NOMO-1 treated with dmso at 0.1 percent for 144 hours (cell line): ENCODE measurements at regions not wholly inside any gene's neighbourhood (a gene's known extent, or its start where the extent isn't known, plus 50 kb on each side); places are given as distances from the start of the nearest gene placed in this dataset.

ENCODE experiments used
- DNase-seq: peaks from one replicate; lab custom pipeline; 2025; ENCODE audit not compliant: unreplicated experiment; lab: John Stamatoyannopoulos, UW

DNA sequence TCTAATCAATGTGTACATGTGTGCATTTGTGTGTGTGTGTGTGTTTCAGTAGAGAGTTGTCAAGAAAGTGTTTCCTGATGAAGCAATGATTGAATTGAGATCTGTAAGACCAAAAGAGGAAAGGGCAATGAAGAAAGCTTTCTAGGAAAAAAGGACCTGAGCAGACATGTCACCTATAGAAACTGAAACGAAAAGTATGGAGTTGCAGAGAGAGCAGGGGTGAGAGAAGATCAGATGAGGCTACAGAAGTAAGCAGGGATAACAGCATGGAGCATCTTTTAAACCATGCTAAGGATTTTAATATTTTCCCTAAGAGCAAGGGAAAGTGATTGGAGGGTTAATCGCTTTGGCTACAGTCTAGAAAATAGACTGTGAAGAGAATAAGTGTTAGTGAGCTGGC is 1459.4 kb upstream of the TENM4 start:
- peak; percentile 76 for DNase-seq

DNA sequence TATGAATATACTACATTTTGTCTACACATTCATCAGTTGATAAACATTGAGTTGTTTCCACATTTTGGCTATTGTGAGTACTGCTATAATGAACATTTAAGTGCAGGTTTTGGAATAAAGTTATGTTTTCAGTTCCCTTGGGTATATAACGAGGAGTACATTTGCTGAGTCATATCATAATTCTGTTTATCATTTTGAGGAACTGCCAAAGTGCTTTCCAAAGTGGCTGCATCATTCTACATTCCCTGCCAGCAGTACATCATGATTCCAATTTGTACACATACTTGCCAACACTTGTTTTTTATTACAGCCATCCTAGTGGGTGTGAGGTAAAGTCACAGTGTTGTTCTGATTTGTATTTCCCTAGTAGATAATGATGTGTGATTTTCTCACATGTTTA is 1458.6 kb upstream of the TENM4 start:
- peak; percentile 10 for DNase-seq

DNA sequence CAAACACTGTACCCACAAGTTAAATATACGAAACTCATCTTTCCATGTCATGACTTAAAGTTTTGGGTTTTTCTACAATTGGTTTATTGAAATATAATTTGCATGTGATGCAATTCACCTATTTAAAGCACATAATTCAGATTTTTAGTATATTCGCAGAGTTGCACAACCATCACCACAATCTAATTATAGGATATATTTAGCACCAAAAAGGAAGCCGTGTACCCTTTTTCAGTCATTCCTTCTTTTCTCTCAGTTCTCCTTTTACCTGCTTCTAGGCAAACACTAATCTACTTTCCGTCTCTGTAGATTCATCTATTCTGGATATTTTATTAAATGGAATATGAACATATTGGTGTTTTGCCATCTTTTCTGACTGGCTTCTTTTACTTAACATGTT is 1458.1 kb upstream of the TENM4 start:
- DNase-seq = peak; percentile 52

DNA sequence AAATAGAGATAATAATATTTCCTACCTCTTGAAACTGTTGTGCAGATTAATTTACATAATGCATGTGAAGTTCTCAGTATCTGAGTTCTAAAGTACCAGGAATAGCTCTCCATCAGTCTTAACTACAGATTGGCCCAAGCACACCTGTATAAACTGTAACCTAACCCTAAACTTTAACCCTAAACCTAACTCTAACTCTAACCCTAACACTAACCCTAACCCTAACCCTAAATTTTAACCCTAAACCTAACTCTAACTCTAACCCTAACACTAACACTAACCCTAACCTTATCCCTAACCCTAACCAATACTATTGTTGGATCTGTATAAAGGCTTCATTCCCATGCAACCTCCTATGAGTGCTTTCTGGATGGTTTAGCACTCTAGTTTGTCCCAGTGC is 1445.9 kb upstream of the TENM4 start:
- no peak for DNase-seq

DNA sequence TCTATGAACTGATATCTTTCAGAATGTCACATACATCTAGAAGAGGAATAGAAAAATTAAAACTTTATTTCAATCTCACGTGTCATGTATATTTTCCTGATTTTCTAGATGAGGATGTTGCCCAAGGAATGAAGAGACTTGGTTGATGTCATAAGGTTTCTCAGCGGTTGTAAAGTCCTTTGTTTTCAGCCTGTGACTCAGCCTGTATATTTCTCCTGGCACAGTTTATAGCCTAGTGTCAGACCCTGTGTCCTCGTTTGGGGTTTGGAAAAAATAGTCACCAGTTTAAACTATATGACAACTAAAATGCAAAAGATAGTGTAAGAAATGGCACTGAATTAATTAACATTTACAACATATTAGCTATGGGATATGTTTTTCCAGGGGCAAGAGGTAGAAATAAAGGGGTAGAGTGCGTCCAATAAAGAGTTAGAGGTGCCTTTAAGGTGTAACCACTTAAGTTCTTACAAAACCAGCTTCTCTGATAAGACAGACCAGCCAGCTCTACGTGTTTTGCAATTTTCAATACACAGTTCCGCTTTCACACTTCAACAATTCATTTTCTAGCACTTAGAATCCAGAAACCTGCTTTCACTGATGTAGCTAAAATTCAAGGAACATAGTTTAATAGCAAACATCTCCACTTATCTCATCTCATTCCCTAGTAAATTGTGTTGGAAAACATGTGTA is 1432.6 kb upstream of the TENM4 start:
- DNase-seq = peak; percentile 72

DNA sequence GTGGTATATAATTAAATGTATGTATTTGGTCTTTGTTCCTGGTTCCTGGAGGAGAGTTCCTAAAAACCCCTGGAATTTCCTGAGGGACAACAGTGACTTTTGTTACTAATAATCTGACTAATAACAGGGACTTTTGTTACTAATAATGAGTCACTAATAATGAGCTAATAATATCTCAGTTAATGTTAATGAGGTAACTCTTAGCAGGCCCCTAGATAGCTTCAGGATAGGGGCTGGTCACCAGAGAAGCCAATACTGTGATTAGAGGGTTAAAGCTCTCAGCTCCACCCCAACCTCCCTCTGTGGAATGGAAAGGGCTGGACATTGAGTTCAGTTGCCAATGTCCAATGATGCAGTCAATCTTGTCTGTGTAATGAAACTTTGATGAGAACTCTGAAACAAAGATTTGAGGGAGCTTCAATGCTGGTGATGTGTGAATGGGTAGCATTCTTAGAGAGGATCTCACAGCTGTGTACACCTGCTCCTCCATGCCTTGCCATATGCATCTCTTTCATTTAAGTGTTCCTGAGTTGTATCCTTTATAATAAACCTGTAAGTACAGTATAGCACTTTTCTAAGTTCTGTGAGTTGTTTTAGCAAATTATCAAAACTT is 1431.4 kb upstream of the TENM4 start:
- no peak for DNase-seq

DNA sequence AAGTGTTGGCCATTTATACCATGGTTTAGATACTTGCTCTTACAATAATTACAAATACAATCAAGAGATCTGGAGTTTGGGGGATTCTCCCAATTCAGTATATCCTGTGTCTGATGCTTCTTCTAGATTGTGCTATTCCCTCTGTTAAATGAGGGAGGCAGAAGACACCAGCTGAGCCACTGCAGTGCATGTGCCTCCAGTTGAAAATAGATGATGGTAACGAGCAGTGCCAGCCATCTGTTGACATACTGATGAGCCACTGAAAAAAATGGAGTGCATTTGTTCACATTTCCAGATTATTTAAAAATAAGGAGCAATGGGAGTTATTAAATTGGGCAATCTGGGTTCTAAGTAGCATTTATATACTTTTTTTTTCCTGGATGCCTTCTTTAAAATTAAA is 1428.0 kb upstream of the TENM4 start:
- no peak for DNase-seq

DNA sequence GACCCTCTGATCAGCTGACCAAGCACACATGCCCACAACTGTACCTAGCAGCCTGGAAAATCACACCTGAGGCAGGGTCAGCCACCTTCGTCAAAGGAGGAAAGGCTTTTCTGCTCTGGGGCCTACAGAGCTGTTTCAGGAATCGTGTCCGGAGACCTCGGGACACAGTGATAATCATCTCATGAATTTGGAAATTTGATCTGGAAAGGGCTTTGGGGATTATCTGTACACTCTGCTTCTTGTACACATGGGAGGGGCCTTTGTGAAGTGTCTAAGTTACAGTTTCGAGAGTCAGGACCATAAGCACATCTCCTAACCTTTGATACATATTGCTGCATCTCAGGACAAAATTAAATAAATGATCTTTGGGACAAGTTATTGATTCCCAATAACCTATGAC is 1421.2 kb upstream of the TENM4 start:
- DNase-seq = no peak

DNA sequence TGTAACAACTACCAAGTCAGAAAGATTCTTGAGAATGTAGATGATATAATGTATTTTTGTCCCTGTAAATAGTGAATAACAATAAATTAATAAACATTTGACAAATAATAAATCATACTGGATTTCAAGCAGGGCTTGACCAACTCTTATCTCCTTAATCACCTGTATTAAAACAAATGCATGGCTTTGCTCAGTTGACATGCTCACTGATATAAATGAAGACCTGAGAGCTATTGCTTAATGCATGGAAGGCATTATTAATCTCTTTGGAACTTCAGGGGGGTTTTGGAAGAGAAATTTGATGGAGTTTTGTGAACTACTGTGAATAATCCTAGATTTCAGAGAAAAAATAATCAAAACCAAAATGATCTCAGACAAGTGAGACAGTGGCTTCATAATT is 1420.4 kb upstream of the TENM4 start:
- DNase-seq = no peak

DNA sequence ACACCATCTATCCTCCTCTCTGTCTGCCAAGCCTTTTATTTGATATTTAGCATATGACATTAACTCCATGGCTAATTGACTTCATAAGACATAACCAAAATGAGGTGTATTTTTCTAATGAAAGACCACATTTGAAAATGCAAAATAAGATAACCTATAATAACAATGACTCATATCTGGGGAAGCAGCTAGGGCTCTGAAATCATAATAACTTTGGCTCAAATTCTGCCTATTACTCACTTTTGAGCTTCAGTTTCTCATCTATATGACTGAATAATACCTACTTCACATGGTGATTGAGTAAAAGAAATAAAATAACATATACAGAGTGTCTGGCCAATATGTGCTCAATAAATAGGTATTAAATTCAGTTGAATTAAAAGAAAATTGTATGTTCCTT is 1419.8 kb upstream of the TENM4 start:
- DNase-seq = no peak

DNA sequence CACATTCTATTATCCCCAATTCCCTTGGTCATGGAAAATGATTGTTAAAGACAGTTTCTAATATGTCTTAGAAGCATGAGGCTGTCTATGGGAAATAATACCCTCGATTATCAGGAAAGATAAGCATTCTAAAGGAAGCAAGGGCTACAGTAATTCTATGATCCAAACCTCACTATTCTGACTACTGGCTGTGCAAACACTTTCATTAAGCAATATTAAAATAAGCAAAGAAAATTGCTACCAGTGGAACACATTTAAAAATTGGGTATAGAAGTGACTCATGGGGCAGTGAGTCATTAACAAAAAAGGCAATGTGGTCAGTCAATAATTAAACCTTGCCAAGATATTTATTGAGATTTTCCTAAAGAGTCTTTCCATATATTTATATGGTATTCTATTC is 1415.2 kb upstream of the TENM4 start:
- no peak for DNase-seq

DNA sequence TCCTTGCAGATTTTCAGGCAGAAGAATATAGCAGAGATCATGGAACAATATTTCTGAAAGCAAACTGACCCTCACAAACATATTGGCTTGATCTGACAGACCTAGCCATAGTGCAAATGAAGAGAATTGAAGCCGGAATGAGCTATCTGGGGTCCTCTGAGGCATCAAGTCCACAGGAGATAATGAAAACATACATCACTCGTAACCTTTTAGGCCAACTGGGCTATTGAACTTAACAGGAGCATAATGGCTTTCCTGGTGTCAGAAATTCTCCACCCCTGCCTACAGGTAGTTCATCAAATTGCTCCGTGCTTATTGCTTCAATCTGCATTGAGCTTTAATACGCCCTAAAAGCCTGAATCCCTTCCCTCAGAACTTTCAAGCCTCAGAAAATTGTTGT is 1414.6 kb upstream of the TENM4 start:
- DNase-seq = no peak

DNA sequence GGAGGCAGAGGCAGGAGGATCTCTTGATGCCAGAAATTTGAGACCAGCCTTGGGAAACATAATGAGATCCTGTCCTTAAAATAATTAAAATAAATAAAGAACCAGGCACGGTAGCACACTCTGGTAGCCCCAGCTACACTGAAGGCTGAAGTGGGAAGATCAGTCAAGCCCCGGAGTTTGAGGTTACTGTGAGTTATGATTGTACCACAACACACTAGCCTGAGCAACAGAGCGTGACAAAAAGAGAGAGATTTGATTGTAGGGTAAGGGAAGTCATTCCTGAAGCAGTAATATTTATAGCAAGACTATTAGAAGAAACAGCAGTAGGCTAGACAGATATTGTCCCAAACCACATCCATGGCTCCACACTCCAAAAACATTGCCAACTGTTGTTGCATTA is 1408.4 kb upstream of the TENM4 start:
- DNase-seq = no peak

DNA sequence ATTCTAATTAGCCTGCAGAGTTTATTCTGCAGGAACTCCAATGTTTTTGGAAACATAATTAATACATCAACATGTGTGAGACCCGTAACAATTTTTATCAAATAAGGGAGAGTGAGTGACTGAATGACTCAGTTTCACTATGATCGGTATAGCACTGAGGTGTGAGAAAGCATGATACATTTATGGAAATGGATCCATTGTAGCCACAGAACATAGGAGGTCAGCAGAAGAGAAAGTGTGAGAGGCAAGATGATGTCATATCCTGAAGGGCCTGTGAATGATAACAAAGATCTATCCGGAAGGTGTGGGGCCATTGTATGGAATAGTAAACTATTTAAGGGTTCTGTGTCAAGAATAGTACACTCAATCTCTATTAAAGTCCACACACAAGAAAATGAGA is 1406.1 kb upstream of the TENM4 start:
- no peak for DNase-seq

DNA sequence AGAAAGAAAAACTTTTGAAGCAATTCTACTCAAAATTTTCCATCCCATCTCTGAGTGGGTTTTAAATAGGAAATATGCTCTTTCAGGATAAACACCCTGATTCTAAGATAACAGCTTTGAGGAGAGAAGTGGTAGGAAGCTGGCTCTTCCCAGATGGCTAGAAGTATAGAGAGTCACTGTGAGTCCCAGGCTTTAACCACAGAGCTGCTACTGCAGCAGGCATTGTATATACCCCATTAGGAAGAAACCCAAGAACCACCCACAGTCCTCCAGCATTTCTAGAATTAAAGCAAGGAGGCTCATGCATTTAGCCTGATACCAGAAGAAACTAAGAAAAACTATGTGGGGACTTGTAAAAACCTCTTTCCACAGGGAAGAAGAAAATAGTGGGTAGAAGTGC is 1405.6 kb upstream of the TENM4 start:
- no peak for DNase-seq

DNA sequence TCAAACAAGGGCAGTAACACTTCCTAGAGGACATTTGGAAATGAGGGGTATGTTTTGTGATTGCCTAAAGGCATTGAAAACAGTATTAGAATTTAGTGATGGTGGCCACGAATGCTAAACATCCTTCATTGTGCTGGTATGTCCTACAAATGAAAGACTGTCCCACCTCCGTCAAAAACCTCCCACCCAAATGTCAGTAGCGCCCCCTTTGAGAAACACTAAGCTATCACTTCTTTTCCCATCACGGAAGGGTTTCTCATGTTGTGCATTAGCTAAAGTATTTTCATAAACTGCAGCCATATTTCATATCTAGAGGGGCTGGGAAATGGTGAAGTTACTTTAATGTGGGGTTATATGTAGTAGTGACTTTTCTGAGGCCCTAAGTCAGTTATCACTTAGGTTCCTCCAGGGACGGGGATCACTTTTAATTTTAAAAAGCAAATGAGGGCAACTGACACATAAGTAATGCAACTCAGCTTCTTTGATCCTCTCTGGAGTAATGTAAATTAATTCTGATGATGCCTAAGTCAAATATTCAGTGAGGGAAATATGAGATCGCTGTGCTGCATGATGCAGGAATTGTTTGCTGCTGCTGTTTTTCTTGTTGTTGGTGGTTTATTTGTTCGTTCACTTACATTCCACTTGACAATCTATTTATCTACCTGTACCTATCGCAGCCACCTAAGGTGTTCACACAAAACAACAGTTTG is 1403.4 kb upstream of the TENM4 start:
- no peak for DNase-seq

DNA sequence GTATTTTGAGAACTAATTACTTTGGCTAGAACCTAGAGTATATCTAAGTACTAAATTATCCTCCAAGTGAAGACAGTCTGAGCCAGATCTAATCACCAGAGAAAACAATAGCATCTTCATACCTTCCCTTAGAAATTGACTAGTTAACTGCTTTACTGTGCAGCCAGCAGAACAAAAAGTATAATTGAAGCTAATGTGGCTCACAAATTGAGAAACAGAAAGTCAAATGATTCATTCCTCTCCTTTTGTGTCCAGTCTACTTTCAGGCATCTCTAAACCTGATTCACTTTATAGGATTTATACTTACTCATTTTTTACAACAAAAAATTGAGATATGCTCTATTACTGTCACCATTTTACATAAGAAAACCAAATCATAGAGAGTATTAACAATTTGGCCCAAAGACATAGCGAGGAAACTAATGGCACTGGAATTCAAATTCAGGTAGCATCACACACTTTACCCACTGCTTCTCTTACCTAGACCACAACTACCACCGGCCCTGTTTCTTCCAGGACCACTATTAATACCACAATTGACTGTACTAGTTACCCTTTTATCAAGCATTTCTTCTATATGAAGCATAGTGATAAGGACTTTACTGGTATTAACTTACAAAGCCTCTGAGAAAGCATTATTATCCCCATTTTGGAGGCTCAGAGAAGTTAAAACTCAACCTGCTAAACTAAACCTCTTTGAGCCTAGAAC is 1402.6 kb upstream of the TENM4 start:
- no peak for DNase-seq

DNA sequence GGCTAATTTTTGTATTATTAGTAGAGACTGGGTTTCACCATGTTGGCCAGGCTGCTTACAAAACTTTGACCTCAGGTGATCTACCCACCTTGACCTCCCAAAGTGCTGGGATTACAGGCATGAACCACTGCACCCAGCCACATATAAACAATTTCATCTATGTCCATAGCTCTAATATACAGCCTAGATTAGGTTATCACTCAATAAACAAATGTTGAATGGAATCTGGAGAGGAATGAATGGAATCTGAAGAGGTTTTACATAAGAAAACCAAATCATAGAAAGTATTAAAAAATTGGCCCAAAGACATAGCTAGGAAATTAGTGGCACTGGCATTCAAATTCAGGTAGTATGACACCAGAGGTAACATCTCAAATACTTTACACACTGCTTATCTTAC is 1401.4 kb upstream of the TENM4 start:
- DNase-seq = no peak

DNA sequence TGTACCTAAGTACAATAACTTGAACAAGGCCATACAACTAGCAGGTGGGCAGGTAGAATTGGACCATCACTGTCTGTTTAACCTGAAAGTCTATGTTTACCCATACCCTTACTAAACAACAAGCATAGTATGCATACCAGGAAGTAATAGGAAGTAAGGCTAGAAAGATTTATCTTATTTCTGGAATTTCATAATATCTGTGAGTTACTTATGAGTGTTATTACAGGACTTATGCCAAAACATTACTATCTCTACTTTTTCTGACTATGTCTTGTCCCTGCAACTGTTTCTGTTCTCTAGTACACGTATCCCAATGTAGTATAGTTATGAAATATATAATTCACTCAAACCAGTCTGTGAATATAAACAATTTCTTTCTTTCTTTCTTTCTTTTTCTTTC is 1400.8 kb upstream of the TENM4 start:
- no peak for DNase-seq

DNA sequence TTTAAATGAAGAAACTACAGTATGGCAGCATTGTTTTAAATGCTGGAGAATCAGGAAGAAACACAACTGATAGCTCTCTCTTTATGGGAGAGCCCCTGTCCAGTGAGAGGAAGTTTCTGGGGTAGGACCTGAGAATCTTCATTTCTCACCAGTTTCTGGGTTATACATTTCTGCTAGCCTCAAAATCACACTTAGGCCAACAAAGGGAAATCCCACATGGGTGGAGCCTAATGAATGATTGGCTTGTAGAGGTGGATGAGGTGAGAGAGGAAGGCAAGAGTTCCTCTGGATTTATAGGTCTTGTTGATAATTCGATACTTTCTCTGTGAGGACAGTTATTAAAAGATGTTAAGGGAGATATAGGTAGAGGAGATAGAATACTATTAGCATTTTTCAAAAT is 1397.3 kb upstream of the TENM4 start:
- no peak for DNase-seq

DNA sequence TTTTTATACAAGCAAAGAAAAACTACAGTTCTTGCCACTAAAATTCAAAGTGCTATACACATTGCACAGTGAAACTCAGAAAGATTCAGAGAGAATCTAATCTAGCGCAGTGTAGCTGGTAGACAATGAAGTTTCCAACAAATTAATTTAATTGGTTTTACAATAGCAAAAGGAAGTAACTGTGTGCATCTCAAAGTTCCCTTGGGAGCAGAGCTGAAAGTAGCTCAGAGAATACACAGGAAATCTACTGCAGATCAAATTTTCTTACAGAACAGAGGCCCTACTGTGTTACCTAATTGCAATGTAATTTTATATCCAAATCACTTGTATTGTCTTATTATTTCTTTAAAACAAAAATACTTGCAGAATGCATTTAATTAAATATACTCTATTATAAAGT is 1396.2 kb upstream of the TENM4 start:
- no peak for DNase-seq

DNA sequence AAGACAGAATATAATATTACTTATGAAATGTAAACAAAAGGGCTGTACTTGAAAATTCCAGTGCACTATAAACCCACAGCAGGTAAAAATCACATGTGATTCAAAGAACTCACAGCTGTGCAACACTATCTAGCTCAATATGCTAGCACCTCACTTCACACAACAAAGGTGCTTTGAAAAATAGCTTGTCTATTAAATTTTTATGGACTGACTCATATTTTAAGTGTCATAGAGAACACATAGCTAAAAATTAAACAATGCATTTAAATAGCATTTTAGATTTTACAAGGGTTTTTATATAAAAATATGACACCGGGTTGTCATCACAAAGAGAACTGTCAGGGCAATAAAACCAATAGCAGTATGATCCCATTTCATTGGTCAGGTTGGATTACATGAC is 1390.5 kb upstream of the TENM4 start:
- no peak for DNase-seq
